CD8-positive, alpha-beta memory T cell (primary cell): ENCODE measurements at regions not wholly inside any gene's neighbourhood (a gene's known extent, or its start where the extent isn't known, plus 50 kb on each side); places are given as distances from the start of the nearest gene placed in this dataset.
"Not testable (repeated sequence)": the region's sequence is repeated elsewhere in the genome, so short reads cannot be mapped to it uniquely, and the experiment has no call there.

Source experiments
- CTCF ChIA-PET: fragments of 350-600 bp; sonication (Branson Sonifier 250); formaldehyde crosslinking; loops from one replicate; lab custom pipeline; 2021; ENCODE audit warnings: antibody characterized with exemption; lab: Charles Lee
- POLR2A ChIA-PET: fragments of 350-600 bp; sonication (Branson Sonifier 250); formaldehyde crosslinking; loops from one replicate; lab custom pipeline; 2021; ENCODE audit warnings: antibody characterized with exemption; lab: Charles Lee
- DNase-seq, 5 donors: peaks; one replicate each; pipeline versions ENCODE4 v3.0.0 to v3.0.0-alpha.2; 2020 to 2022; ENCODE audit warnings: mixed read lengths in 1 of 5
- H3K27ac ChIP-seq: one replicate; pipeline ENCODE4 v1.7.0; 2013; ENCODE audit warnings: low read depth, mild to moderate bottlenecking, low read length, moderate library complexity
- H3K27me3 ChIP-seq: 2 replicates; pipeline ENCODE4 v1.7.0; 2013; ENCODE audit warnings: low read length, mild to moderate bottlenecking; ENCODE audit not compliant: insufficient read depth, poor library complexity, severe bottlenecking
- H3K36me3 ChIP-seq: 2 replicates; pipeline ENCODE4 v1.7.0; 2013; ENCODE audit warnings: mild to moderate bottlenecking, low read length, moderate library complexity; ENCODE audit not compliant: insufficient read depth
- H3K4me1 ChIP-seq: 2 replicates; pipeline ENCODE4 v1.7.0; 2013; ENCODE audit warnings: mild to moderate bottlenecking, low read length, moderate library complexity; ENCODE audit not compliant: insufficient read depth
- H3K4me3 ChIP-seq: 2 replicates; pipeline ENCODE4 v1.7.0; 2013; ENCODE audit warnings: mild to moderate bottlenecking, low read length
- H3K9me3 ChIP-seq: 2 replicates; pipeline ENCODE4 v1.7.0; 2013; ENCODE audit warnings: mild to moderate bottlenecking, low read length
- H3K27ac Mint-ChIP-seq, 8 donors: one replicate each; pipeline ENCODE4 v1.8.0; 2020 to 2021; ENCODE audit warnings: mixed read lengths in 8 of 8, mild to moderate bottlenecking in 6 of 8, inconsistent platforms in 3 of 8, moderate library complexity in 3 of 8
- H3K27me3 Mint-ChIP-seq, 2 donors: one replicate each; pipeline ENCODE4 v1.8.0; 2020 to 2021; ENCODE audit warnings: mixed read lengths in 2 of 2, mild to moderate bottlenecking in 1 of 2, moderate library complexity in 1 of 2
- H3K36me3 Mint-ChIP-seq, 3 donors: one replicate each; pipeline ENCODE4 v1.8.0; 2020 to 2021; ENCODE audit warnings: mixed read lengths in 3 of 3, inconsistent platforms in 1 of 3, mild to moderate bottlenecking in 1 of 3
- H3K4me1 Mint-ChIP-seq, 3 donors: one replicate each; pipeline ENCODE4 v1.8.0; 2020 to 2021; ENCODE audit warnings: mixed read lengths in 3 of 3, inconsistent platforms in 1 of 3, mild to moderate bottlenecking in 1 of 3
- H3K4me3 Mint-ChIP-seq, 7 donors: one replicate each; pipeline ENCODE4 v1.8.0; 2020 to 2021; ENCODE audit warnings: mixed read lengths in 7 of 7, mild to moderate bottlenecking in 6 of 7, moderate library complexity in 4 of 7, inconsistent platforms in 2 of 7
- H3K9me3 Mint-ChIP-seq, 5 donors: one replicate each; pipeline ENCODE4 v1.8.0; 2020 to 2022; ENCODE audit warnings: mixed read lengths in 5 of 5, mild to moderate bottlenecking in 3 of 5, moderate library complexity in 2 of 5, inconsistent platforms in 1 of 5

DNA sequence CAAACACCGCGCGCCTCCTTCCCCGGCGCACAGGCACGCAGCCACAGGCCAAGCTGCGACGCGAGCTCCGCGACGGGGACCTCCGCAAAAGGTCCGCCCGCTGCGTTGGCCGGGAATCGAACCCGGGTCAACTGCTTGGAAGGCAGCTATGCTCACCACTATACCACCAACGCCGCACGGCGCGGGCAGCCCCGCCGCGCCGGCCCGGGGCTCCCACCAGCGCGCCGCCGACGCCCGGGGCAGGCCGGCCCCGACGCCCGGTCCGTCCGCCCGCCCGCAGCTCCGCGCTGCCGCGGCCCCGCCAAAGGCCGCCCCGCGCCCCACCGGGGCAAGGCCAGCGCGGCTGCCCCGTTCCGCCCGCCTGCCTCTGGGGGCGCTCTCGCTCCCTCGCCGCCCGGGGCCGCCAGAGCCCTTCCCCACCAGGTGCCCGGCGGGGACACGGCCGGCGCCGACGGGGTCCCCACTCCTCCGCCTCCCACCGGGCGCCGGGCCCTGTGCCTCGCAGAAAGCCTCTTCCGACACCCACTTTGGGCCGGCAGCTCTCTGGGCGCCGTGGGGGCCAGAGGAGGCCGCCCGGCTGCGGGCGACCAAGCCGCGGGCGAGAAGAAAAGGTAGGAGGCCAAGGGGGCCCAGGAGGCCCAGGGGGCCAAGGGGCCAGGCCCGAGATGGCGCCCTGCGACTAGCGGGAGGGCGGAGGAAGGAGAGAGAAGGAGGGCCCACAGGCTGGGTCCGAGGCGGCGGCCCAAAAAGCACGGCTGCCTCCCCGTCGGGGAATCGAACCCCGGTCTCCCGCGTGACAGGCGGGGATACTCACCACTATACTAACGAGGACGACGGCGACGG, 50.2 kb upstream of the FCGR2A start:
- H3K27me3 Mint-ChIP-seq, POLR2A ChIA-PET, H3K4me3 Mint-ChIP-seq, CTCF ChIA-PET, H3K36me3 Mint-ChIP-seq, H3K9me3 Mint-ChIP-seq, H3K4me3 ChIP-seq, H3K4me1 Mint-ChIP-seq, H3K27ac ChIP-seq, H3K36me3 ChIP-seq, H3K27me3 ChIP-seq, H3K9me3 ChIP-seq, H3K27ac Mint-ChIP-seq, H3K4me1 ChIP-seq, DNase-seq: not testable (repeated sequence)

- H3K27ac ChIP-seq, H3K9me3 ChIP-seq, H3K36me3 ChIP-seq, H3K27me3 ChIP-seq, POLR2A ChIA-PET, H3K4me1 Mint-ChIP-seq, H3K9me3 Mint-ChIP-seq, H3K4me3 Mint-ChIP-seq, CTCF ChIA-PET, H3K27ac Mint-ChIP-seq, H3K36me3 Mint-ChIP-seq, H3K4me3 ChIP-seq, H3K27me3 Mint-ChIP-seq, H3K4me1 ChIP-seq: not testable (repeated sequence)
- peak in 3 of 5 donors; percentile 1 to 60 (median 6) for DNase-seq
These were observed 51.0 kb upstream of the FCGR2A start for GRCh38 chr1:161453950-161454864.

GRCh38 chr1:161451698-161452348, 53.4 kb upstream of the FCGR2A start:
- H3K4me1 Mint-ChIP-seq, H3K9me3 Mint-ChIP-seq, H3K9me3 ChIP-seq, H3K27me3 ChIP-seq, H3K27me3 Mint-ChIP-seq, H3K36me3 Mint-ChIP-seq, H3K27ac ChIP-seq, H3K4me1 ChIP-seq, H3K36me3 ChIP-seq, DNase-seq, CTCF ChIA-PET, H3K4me3 ChIP-seq, H3K27ac Mint-ChIP-seq, POLR2A ChIA-PET, H3K4me3 Mint-ChIP-seq: not testable (repeated sequence)

DNA sequence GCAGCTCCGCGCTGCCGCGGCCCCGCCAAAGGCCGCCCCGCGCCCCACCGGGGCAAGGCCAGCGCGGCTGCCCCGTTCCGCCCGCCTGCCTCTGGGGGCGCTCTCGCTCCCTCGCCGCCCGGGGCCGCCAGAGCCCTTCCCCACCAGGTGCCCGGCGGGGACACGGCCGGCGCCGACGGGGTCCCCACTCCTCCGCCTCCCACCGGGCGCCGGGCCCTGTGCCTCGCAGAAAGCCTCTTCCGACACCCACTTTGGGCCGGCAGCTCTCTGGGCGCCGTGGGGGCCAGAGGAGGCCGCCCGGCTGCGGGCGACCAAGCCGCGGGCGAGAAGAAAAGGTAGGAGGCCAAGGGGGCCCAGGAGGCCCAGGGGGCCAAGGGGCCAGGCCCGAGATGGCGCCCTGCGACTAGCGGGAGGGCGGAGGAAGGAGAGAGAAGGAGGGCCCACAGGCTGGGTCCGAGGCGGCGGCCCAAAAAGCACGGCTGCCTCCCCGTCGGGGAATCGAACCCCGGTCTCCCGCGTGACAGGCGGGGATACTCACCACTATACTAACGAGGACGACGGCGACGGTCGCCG, 57.4 kb upstream of the FCGR2A start:
- POLR2A ChIA-PET, DNase-seq, H3K27ac Mint-ChIP-seq, H3K9me3 Mint-ChIP-seq, H3K4me1 ChIP-seq, H3K27ac ChIP-seq, H3K4me1 Mint-ChIP-seq, H3K27me3 ChIP-seq, CTCF ChIA-PET, H3K36me3 ChIP-seq, H3K36me3 Mint-ChIP-seq, H3K4me3 Mint-ChIP-seq, H3K9me3 ChIP-seq, H3K27me3 Mint-ChIP-seq, H3K4me3 ChIP-seq: not testable (repeated sequence)

DNA sequence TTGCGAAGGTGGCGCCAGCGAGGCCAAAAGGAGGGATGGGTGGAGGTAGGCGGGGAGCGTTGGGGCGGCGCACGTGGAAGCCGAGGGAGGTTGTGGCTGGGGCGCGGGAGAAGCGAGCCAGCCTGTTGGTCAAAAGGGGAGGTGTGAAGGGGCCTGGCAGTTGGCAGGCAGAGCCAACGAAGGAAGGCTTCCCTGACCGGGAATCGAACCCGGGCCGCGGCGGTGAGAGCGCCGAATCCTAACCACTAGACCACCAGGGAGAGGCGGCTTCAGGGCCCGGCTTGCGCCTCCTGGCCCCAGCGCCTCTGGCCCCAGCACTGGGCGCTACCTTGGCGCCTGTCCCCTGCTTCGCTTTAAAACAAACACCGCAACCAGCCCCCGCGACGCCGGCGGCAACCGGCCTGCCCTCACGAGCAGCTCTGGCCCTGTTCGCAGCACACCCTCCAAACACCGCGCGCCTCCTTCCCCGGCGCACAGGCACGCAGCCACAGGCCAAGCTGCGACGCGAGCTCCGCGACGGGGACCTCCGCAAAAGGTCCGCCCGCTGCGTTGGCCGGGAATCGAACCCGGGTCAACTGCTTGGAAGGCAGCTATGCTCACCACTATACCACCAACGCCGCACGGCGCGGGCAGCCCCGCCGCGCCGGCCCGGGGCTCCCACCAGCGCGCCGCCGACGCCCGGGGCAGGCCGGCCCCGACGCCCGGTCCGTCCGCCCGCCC, 58.1 kb upstream of the FCGR2A start:
- H3K9me3 Mint-ChIP-seq: not testable (repeated sequence)

GRCh38 chr1:161444725-161445124, 60.5 kb upstream of the FCGR2A start:
- H3K4me3 ChIP-seq, H3K27me3 ChIP-seq, POLR2A ChIA-PET, H3K27ac Mint-ChIP-seq, H3K4me3 Mint-ChIP-seq, H3K4me1 ChIP-seq, H3K27ac ChIP-seq, H3K36me3 Mint-ChIP-seq, H3K9me3 ChIP-seq, H3K36me3 ChIP-seq, CTCF ChIA-PET, H3K9me3 Mint-ChIP-seq: not testable (repeated sequence)
- peaks cover 8 to 12% of the 10 kb centered on the region in 2 donors for H3K27me3 Mint-ChIP-seq
- DNase-seq: peak in 2 of 5 donors; percentile 12 to 61
- H3K4me1 Mint-ChIP-seq: peaks cover 5 to 11% (median 7%) of the 10 kb centered on the region in 3 donors

More for the DNA sequence above, 58.1 kb upstream of the FCGR2A start:
- CTCF ChIA-PET, H3K9me3 ChIP-seq, H3K27ac ChIP-seq, POLR2A ChIA-PET, H3K36me3 ChIP-seq, H3K4me3 Mint-ChIP-seq, H3K36me3 Mint-ChIP-seq, H3K27me3 Mint-ChIP-seq, H3K4me1 Mint-ChIP-seq, DNase-seq, H3K27ac Mint-ChIP-seq, H3K4me1 ChIP-seq, H3K4me3 ChIP-seq, H3K27me3 ChIP-seq: not testable (repeated sequence)

DNA sequence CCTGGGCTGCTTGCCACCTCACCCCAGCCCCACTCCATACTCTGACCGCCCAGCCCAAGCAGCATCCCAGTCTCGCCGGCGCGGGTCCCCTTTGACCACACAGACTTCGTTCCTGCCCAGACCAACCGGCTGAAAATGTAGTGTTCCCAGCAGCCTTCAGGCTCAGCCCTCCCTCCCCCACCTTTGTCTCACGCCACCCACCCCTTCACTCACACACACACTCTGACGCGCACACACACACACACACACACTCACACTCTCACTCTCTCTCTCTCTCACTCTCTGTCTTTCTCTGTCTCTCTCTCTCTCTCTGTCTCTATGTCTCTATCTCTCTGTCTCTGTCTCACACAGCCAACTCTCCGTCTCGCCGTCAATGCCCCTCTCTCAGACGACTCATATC, 61.0 kb upstream of the FCGR2A start:
- H3K4me1 ChIP-seq, H3K36me3 Mint-ChIP-seq, H3K27me3 ChIP-seq, H3K27ac ChIP-seq, H3K9me3 ChIP-seq, POLR2A ChIA-PET, H3K9me3 Mint-ChIP-seq, DNase-seq, H3K4me3 ChIP-seq, CTCF ChIA-PET, H3K36me3 ChIP-seq: not testable (repeated sequence)
- Mint-ChIP-seq H3K4me1 (peaks cover 8 to 15% (median 12%) of the 10 kb centered on the region in 3 donors), H3K4me3 (peak overlapping the region in 2 of 7 donors; percentile 16 to 32), H3K27ac (peak overlapping the region in 2 of 8 donors; percentile 62 to 69), H3K27me3 (peaks cover 12 to 17% of the 10 kb centered on the region in 2 donors)
